PC-9 (cell line): ENCODE measurements at regions not wholly inside any gene's neighbourhood (a gene's known extent, or its start where the extent isn't known, plus 50 kb on each side); places are given as distances from the start of the nearest gene placed in this dataset.

Experiments
- CTCF ChIP-seq: fragments of 200-600 bp; sonication (generic); conservative IDR thresholded peaks from 2 replicates; pipeline ENCODE4 v1.6.1; 2017; ENCODE audit warnings: mixed run types, antibody characterized with exemption, mild to moderate bottlenecking, moderate library complexity
- EZH2 ChIP-seq: fragments of 200-600 bp; sonication (generic); IDR thresholded peaks from 2 replicates; pipeline ENCODE4 v1.8.0; 2017; ENCODE audit warnings: antibody characterized with exemption, low read depth

- TF ChIP-seq CTCF (no peak), EZH2 (no peak)
Measured at GRCh38 chr2:224191465-224191864, 152.4 kb upstream of the SERPINE2 start.
